ENCODE measurements at regions not wholly inside any gene's neighbourhood (a gene's known extent, or its start where the extent isn't known, plus 50 kb on each side); places are given as distances from the start of the nearest gene placed in this dataset.
A peak's percentile ranks its signal among the peaks of the same experiment; 100 is the strongest.

DNA sequence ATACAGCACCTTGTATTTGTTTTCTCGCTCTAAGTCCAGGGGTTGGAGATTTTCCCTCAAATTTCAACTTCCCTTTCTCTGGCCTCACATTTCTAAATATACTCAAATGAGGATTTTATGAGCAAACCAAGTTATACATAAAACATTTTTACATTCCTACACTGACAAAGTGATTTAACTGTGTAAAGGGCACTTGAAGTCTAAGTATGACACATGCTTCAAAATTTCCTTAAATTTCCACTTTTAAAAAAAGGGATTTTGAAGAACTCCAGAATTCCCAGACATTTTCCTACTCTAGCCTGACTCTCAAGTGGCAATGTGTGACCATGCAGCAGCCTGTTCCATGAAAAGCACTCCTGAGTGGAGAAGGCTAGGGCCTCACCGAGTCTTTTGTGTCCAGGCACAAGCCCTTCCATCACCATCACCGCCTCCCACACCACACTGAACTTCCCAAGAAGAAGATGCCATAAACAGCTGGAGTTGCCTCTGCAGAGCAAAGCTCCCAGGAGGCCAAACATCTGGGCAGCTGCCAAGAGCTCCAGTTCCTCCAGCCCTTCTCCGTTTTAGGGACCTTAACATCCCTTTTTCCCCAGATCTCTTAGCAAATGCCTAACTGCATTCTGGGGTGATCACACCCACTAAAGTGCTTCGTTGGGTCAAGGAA is 68.9 kb downstream of the NCR2 start:
- TF ChIP-seq, protein P1, sequence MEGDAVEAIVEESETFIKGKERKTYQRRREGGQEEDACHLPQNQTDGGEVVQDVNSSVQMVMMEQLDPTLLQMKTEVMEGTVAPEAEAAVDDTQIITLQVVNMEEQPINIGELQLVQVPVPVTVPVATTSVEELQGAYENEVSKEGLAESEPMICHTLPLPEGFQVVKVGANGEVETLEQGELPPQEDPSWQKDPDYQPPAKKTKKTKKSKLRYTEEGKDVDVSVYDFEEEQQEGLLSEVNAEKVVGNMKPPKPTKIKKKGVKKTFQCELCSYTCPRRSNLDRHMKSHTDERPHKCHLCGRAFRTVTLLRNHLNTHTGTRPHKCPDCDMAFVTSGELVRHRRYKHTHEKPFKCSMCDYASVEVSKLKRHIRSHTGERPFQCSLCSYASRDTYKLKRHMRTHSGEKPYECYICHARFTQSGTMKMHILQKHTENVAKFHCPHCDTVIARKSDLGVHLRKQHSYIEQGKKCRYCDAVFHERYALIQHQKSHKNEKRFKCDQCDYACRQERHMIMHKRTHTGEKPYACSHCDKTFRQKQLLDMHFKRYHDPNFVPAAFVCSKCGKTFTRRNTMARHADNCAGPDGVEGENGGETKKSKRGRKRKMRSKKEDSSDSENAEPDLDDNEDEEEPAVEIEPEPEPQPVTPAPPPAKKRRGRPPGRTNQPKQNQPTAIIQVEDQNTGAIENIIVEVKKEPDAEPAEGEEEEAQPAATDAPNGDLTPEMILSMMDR (conservative IDR thresholded peaks at IDR 0.05; ENCODE audit: low read depth, low read length), result no peak
- H3K4me3 ChIP-seq (ENCODE audit: low read length), result no peak overlapping the region
- DNase-seq (ENCODE audit: low read depth), result no peak

DNA sequence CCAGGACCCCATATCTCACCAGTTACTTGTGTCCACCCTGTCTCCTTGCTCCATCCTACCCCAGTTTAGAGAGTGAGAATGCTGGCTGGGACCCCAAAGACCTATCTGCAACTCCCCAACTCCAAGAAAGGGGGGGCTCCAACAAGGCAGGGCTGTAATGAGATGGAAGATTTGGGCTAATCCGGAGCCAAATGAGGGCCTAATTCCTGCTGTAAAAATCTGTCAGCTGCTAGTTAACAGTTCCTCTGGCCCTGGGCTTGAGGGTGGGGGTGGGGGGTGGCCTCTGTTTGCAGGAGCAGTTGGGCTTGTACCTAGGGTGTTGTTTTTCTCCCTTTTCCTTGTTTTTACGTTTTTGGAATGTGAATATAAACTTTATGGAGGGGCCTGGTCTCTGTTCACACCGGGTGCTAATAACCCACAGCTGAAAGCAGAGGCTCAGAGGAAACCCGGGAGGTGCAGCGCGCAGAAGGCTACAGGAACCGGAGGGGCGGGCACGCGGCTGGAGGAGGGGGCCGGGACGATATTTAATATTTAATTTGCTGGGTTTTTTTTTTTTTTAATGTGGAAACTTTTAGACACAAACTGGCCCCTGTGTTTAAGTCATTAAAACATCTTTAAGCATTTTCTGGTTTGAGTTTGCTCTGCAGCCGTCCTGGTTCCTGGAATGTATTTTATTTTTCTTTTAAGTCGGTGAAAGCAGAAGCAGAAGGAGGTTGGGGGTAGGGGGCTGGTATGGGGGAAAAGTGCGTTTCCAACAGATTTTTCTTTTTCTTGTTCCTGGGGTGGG is 70.7 kb downstream of the NCR2 start:
- DNase-seq (ENCODE audit: low read depth), result no peak
- TF ChIP-seq, protein P1 (conservative IDR thresholded peaks at IDR 0.05; ENCODE audit: low read depth, low read length), result no peak

DNA sequence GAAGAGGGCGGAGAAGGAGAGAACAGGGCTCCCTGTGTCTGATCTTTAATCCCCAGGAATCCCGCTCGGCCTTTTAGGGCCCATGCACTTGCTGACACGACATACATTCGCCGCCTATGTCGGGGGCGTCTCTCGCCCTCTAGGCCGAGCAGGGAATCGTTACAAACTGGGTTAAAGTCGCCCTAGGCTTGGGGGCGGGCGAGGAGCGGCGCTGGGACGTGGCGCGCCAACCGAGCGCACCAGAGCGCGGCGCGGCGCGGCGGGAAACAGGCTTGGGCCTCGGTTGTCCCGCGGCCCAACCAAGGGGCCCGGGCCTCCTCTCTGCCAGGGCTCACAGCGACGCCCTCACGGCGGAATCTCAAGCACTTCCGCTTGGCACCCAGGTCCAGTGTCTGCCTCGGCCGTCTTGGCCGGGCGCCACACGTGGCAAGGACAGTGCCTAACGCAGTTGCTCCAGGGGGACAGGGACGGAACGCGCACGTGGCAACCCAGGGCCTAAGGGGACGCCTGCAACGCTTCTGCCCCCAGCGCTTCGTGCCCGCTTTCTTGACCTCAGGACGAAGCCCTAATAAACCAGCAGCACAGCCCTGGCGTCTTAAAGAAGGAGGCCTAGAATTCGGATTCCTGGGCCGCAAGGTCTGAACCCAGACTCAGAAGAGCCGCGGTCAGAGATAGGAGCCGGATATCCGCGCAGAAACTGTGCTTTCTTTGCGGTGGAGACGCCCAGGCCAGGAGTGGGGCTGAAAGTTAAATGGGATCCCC is 71.5 kb downstream of the NCR2 start:
- peak; percentile 10 for DNase-seq (ENCODE audit: low read depth)
- no peak overlapping the region for H3K4me3 ChIP-seq (ENCODE audit: low read length)
- TF ChIP-seq, protein P1 (conservative IDR thresholded peaks at IDR 0.05; ENCODE audit: low read depth, low read length), result no peak

More for the DNA sequence above, 70.7 kb downstream of the NCR2 start:
- no peak overlapping the region for H3K4me3 ChIP-seq (ENCODE audit: low read length)

DNA sequence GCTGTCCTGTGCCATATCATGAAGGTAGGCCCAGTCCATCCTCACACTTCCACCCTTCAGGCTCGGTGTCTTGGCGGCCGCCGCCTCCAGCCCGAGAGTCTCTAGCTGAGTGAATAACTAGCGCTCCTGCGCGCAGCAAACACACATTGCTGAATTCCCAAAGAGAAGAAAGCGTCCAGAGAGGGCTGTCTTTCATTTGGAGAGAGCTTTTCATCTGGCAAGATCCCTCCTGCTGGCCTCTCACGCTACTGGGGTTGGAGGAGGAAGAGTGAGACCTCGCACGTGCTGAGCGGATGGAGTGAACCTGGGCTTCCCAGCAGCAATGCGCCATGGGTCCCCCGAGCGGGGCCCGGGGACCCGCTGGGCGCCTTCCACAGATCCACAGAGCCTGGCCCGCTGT is 73.2 kb downstream of the NCR2 start:
- TF ChIP-seq, protein P1 (conservative IDR thresholded peaks at IDR 0.05; ENCODE audit: low read depth, low read length), result no peak
- H3K4me3 ChIP-seq (ENCODE audit: low read length), result no peak overlapping the region
- no peak for DNase-seq (ENCODE audit: low read depth)

DNA sequence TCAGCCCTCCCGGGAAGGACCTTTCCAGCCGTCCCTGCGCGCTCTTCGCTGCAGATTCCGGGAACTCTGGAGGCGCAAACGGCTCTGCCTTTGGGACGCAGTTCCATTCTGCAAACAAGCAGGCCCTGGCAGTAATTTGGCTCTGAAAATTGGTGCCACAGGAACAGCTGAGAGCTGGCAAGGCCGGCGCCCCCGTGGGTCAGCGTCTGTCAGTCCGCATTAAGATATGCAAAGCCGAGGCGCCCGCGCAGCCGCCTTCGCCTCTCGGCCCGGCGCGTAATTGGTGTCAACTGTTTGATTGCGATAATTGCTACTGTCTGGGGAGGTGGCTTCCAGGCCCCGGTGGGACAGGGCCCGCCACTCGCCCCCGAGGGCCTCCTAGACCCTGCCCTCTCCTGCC is 73.6 kb downstream of the NCR2 start:
- DNase-seq (ENCODE audit: low read depth), result no peak
- TF ChIP-seq, protein P1 (conservative IDR thresholded peaks at IDR 0.05; ENCODE audit: low read depth, low read length), result no peak
- H3K4me3 ChIP-seq (ENCODE audit: low read length), result no peak overlapping the region

DNA sequence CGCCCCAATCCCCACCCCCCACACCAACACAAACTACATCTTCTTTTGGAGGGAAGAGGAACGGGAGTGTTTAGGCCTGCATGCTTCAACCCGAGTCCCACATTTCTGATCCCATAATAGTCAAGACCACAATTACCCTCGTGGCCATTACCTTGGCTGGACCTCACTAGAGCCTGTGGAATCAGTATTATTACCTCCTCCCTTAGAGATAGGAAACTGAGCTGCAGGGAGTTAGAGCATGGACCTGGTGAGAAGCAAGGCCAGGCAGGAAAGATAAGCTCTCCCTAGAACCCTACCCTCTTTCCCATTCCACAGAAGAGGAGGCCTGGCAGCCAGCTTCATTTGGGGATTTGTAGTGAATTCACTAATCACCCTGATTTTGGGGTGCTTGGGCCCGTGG is 74.1 kb downstream of the NCR2 start:
- TF ChIP-seq, protein P1 (conservative IDR thresholded peaks at IDR 0.05; ENCODE audit: low read depth, low read length), result no peak
- no peak overlapping the region for H3K4me3 ChIP-seq (ENCODE audit: low read length)
- no peak for DNase-seq (ENCODE audit: low read depth)
